ENCODE measurements at regions not wholly inside any gene's neighbourhood (a gene's known extent, or its start where the extent isn't known, plus 50 kb on each side); places are given as distances from the start of the nearest gene placed in this dataset.

DNA sequence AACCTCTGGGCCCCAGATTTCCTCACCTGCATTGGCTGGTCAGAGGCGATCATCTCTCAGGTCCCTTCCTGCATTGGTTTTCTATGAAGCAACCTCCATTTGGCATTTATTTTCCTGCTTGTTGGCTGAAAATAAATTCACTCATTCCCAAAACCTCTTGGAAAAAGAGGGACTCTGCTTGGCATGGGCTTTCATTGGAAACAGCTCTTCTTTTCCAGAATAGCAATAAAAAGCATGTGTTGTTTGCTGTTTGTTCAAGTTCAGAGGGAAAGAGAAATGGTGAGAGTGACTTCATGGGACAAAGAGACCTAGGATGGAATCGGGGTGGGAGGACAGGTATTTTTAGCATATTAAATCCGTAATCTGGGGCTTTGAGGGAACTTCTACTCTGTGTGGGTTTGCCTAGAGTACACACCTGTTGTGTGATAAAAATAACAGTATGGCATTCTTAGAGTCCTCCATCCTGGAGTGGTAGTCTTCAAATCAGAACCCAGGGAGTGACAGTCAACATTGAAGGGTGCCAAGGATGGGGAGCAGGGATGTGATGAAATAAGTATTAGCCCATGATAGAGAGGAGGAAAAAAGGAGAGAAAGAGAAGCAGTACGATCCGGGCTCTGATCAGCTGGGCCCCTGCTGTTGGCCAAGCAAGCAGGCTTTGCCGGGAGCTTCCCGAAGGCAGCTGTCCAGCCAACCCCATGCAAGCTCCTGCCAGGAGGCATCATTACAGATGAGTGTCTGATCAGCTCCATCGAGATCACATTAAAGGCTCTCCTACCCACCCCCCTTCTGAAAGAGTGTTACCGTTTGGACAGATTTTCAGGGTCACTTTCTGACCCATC is 131.9 kb upstream of the NFIA start:
- intact Hi-C loops (cut with DNase I) = no loop called here
- no peak for ATAC-seq
- TF ChIP-seq, protein P1, sequence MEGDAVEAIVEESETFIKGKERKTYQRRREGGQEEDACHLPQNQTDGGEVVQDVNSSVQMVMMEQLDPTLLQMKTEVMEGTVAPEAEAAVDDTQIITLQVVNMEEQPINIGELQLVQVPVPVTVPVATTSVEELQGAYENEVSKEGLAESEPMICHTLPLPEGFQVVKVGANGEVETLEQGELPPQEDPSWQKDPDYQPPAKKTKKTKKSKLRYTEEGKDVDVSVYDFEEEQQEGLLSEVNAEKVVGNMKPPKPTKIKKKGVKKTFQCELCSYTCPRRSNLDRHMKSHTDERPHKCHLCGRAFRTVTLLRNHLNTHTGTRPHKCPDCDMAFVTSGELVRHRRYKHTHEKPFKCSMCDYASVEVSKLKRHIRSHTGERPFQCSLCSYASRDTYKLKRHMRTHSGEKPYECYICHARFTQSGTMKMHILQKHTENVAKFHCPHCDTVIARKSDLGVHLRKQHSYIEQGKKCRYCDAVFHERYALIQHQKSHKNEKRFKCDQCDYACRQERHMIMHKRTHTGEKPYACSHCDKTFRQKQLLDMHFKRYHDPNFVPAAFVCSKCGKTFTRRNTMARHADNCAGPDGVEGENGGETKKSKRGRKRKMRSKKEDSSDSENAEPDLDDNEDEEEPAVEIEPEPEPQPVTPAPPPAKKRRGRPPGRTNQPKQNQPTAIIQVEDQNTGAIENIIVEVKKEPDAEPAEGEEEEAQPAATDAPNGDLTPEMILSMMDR (IDR thresholded peaks at IDR 0.05) = no peak
- no peaks in the 10 kb centered on the region for H3K9me3 ChIP-seq
- H3K27ac ChIP-seq = no peak overlapping the region
- no peak for DNase-seq
- H3K4me1 ChIP-seq = no peaks in the 10 kb centered on the region
- H3K4me3 ChIP-seq = no peak overlapping the region
- no peaks in the 10 kb centered on the region for H3K27me3 ChIP-seq
- H3K36me3 ChIP-seq = no peaks in the 10 kb centered on the region

DNA sequence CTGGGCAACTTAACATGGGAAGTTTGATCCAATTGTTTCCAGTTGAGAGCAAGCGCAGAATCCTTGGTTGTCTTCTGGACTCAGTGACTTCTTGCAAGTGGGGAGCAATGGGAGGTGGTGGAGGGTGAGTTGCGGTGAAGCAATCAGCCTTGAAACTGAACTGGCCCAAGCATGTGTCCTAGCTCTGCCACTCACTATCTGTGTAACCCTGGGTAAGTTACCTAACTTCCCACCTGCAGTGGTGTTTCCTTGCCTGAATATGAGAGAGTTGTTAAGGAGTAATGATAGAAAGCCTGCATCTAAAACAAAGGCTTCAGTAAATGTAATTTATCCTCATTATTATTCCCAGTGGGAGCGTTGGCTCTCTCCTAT is 132.5 kb upstream of the NFIA start:
- TF ChIP-seq, protein P1 (IDR thresholded peaks at IDR 0.05) = no peak
- Histone ChIP-seq H3K4me1 (no peaks in the 10 kb centered on the region), H3K4me3 (no peak overlapping the region), H3K27ac (no peak overlapping the region), H3K9me3 (no peaks in the 10 kb centered on the region), H3K36me3 (no peaks in the 10 kb centered on the region), H3K27me3 (no peaks in the 10 kb centered on the region)
- DNase-seq = no peak
- intact Hi-C loops (cut with DNase I) = no loop called here
- ATAC-seq = no peak

DNA sequence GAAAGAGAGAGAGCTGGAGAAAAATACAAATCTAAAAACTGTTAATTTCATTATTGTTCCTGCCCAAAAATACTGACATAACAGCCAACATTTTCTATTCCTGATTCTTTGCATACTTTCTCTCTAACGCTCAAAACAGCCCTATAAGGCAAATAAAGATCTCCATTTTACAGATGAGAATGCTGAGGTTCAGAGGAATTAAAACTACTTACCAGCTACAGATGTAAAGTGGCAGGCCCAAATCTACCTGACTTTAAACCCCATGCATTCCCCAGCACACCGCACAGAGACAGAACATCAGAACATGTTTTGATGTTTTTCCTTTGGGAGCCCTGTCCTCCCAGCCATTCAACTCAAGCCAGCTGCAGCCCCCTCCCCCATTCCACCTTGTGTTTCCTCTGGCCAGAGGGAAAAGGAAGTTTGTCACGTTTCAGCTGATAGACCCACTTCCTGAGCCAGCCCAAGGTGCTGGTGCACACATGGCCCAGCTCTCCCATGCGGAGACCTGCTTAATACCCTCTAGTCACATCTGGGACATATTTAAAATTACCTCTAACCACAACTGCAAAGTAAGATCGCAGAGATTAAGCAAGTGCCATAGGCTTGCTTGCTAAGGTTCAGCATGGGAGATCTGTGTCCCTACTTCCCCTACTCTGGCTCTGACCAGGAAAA is 133.1 kb upstream of the NFIA start:
- TF ChIP-seq, protein P1 (IDR thresholded peaks at IDR 0.05) = no peak
- no peak for ATAC-seq
- no peaks in the 10 kb centered on the region for H3K27me3 ChIP-seq
- no peak for DNase-seq
- no peak overlapping the region for H3K27ac ChIP-seq
- no peak overlapping the region for H3K4me3 ChIP-seq
- H3K9me3 ChIP-seq = no peaks in the 10 kb centered on the region
- intact Hi-C loops (cut with DNase I) = no loop called here
- no peaks in the 10 kb centered on the region for H3K4me1 ChIP-seq
- H3K36me3 ChIP-seq = no peaks in the 10 kb centered on the region

DNA sequence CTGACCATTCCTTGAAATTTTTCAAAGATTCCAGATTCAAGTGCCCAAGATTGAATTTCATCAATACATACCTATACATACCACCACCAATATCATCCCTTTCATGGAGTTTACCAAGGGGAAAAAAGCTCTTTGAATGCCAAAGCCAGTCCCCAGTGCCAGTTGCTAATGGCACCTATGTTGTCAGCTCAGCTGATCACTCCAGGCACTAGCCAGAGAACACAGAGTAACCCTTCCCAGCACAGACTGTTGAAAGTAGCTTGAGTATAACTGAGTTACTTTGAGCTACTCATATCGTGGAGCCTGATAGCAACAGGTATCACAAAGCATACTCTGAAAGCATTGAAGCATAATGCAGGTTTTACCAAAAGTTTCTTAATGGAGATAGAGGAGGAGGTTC is 133.9 kb upstream of the NFIA start:
- ATAC-seq = no peak
- TF ChIP-seq, protein P1 (IDR thresholded peaks at IDR 0.05) = no peak
- no peaks in the 10 kb centered on the region for H3K4me1 ChIP-seq

DNA sequence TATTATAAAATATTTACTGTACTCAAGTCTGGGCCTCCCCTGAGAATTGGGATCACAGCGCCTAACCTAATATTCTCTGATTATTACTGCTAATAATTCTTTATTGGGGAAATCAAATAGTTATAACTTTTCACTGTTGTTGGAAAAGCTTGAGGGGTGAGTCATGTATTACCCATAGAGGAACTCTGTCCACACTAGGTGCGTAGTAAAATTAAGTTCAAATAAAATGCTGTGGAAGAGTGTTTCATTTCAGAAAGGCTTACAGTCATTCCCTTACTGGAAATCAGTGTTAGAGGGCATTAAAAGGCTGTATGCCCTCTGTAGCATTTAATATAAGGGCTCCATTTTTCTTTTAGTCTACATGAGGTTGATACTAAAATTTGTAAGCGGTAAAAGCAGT is 135.0 kb upstream of the NFIA start:
- TF ChIP-seq, protein P1 (IDR thresholded peaks at IDR 0.05) = no peak
- H3K27ac ChIP-seq = no peak overlapping the region
- no peaks in the 10 kb centered on the region for H3K9me3 ChIP-seq
- intact Hi-C loops (cut with DNase I) = no loop called here
- ATAC-seq (no peak), DNase-seq (no peak)
- H3K4me1 ChIP-seq = no peaks in the 10 kb centered on the region
- H3K4me3 ChIP-seq = no peak overlapping the region
- H3K27me3 ChIP-seq = no peaks in the 10 kb centered on the region
- no peaks in the 10 kb centered on the region for H3K36me3 ChIP-seq

More for the DNA sequence above, 133.9 kb upstream of the NFIA start:
- H3K36me3 ChIP-seq = no peaks in the 10 kb centered on the region
- intact Hi-C loops (cut with DNase I) = no loop called here
- no peak overlapping the region for H3K4me3 ChIP-seq
- no peaks in the 10 kb centered on the region for H3K27me3 ChIP-seq
- DNase-seq = no peak
- H3K9me3 ChIP-seq = no peaks in the 10 kb centered on the region
- H3K27ac ChIP-seq = no peak overlapping the region

Measured in left lung (tissue), 4 donors.